ENCODE measurements at regions not wholly inside any gene's neighbourhood (a gene's known extent, or its start where the extent isn't known, plus 50 kb on each side); places are given as distances from the start of the nearest gene placed in this dataset.

DNA sequence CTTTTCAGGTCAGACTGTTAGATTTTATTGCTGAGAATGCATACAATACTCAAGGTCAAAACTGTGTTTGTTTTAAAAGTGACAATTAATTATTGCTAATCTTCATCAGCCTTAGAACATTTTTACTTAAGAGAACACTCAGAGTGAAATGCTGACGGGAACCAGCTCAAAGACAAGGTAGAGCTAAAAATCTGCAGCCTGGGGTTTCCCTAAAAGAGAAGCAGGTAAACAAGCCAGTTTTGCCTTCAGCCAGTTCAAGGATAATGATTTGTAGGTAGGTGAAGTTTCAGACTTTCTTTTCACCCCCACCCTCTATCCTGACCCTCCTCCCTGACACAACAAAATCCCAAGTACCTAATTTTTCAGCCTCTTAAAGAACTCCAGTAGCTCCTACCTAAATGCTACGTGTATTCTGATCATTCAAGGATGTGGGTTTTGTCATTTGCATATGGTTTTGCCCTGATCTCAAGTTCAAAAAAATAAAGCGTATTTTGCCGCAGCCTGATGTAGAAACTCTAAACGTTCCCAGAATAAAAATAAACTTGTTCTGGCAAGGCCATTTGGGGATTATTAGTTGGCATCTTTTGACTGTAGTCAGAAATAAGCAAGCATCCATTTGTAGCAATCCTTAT, 407.2 kb downstream of the EFNA5 start:
- DNase-seq (ENCODE audit: low spot score): no peak

DNA sequence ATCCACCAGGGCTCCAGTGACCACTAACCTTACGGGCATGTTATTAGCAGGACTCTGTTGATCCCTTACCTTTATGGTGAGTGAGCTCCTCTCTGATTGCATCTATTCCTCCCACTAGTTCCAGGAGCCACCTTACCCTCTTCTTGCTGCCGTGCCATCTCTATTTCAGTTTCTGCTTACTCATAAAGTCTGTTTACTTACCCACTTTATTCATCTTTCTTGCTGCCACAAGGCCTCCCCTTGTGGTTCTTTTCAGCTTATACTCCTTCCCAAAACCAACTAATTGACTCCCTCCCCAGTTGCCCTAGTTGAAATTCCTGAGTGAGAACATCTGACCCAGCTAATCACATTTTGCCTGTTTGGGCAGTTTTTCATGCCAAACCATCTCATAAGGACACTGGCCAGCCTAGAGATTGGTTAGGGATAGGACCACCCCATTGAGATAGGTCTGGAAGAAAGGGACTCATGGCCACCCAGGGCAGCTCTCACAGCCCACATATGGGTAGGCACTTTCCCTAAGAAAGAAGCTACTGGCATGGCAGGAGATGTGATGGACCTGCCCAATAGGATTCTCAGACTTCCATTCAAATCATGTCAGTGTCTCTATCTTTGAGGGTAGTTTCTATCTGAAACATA, 412.7 kb downstream of the EFNA5 start:
- DNase-seq (ENCODE audit: low spot score): no peak

DNA sequence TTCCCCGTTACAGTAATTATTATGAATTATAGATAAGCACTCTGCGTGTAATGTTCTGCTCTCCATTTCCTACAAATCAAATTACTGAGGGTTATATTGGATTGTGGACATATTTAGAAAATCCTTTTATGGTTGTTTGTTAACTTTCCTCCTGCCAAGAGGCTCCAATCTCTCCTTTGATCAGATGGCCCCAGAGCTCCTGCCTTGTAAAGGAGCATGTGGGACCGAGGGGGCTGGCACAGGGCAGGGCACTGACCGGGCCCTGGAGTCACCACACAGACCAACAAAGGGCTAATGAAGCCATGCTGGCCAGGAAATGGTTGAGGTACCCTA, 415.9 kb downstream of the EFNA5 start:
- no peak for DNase-seq (ENCODE audit: low spot score)

DNA sequence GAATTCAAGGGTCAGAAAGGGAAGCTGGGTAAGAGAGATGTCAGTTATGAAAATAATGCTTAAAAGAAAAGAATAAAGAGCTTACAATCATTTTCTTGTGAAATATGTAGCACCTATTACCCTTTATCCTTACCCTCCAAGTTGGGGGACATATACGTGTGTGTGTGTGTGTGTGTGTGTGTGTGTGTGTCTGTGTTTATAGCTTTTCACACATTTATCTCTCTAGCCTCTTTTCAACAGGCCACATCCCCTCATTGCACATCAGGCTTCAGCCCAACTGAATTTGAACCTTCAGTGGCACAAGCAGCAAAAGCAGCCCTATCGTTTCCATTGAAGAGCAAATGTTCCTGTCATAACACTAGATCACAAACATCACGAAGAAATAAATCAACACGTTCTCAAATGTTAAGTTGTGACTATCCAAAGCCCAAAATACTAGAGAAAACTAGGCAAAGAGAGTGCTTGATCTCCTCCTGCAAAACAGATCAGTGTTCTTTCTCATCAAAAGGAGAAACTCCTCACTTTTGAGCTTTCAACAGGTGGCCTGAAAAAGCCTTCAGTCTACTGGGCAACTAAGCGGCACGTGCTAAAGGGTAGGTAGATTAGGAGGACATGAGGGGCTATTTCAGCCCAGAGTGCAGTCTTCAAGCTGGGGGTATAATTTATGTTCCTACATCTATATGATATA, 416.4 kb downstream of the EFNA5 start:
- no peak for DNase-seq (ENCODE audit: low spot score)

DNA sequence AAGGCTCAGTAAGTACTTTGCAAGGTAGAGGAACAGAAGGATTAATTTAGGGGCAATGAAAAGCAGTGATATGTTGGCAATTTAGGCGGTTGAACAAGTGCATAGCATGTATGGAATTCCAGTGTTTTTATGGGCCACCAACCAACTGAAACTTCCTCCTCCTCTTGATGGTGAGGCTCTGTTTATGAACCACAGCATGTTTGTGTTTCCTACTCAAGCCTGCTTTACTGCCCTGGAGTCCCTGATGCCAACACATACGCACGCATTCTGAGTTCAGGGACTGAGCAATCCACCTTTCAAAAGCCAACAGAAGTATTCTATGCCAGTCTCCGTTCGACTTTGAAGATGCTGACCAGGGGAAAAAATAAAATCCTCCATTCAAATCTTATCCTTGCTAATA, 417.5 kb downstream of the EFNA5 start:
- no peak for DNase-seq (ENCODE audit: low spot score)

DNA sequence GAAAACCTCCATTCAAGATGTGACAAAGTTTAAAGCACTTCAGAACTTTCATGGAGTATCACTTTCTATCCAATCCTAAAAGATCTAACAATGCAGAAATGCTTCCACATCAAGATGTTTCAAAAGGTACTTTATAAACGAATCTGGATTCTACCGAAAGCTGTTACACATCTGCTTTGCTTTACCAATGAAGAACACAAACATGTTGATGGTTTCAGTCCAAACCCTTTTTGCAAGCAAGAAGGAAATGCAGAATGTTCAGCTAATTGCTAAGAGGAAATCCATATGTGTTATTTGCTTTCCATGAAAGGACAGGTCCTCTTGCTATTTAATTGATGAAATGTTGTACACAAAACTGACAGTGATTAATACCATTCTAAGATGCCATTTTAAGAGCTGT, 419.6 kb downstream of the EFNA5 start:
- no peak for DNase-seq (ENCODE audit: low spot score)

DNA sequence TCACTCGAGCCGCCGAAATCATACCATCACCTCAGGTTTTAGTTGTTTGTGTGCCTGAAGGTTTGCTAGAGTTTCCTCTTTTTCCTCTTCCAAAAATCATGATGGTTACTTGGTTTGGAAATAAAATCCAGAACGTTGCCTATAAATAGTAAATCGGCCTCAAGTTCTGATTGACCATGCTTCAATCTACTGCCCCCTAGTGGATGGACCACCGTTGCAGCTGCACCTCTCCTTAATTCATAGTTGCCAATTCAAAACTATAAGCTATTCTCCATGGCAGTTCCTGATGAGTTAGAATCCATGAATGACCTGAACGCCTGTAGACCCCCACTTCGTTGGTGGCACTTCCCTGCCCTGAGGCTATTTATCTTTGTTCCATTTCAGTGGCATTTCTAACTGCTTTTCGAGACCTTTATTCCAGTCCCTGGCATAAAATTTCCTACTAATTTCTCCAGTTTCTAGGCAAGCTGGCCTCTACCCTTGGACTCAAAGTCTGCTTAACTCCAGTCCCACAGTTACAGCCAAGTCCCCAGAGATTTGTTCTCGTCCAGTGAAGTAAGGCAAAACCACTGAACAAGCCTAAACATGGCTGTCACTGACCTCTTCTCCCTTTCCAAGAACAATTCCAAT, 422.6 kb downstream of the EFNA5 start:
- peak; percentile 32 for DNase-seq (ENCODE audit: low spot score)

DNA sequence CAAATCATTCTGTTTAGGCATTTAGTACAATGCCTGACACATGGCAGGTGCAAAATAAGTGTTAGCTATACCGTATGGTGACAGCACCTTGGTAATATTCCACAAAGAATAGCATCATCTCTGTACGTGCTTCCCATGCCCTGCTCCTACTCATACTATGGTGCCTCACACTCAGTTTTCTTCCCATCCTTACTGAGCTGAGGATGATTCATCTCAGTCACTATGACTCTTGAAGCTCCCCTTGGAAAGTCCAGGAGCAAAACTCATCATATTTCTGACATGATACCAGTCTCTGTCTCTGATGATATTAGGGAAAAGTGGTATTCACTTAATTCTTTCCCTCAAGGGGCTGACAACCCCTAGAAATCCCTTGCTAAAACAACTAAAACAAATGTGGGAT, 423.3 kb downstream of the EFNA5 start:
- no peak for DNase-seq (ENCODE audit: low spot score)

DNA sequence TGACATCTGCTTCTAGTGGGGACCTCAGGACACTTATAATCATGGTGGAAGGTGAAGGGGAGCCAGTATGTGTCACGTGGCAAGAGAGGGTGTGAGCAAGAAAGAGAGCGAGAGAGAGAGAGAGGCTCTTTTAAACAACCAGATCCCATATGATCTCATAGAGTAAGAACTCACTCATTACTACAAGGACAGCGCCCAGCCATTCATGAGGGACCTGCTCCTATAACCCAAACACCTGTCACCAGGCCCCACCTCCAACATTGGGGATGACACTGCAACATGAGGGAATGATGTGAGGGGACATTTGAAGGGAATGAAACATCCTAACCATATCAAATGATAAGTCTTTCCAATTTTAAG, 427.5 kb downstream of the EFNA5 start:
- DNase-seq (ENCODE audit: low spot score): no peak

DNA sequence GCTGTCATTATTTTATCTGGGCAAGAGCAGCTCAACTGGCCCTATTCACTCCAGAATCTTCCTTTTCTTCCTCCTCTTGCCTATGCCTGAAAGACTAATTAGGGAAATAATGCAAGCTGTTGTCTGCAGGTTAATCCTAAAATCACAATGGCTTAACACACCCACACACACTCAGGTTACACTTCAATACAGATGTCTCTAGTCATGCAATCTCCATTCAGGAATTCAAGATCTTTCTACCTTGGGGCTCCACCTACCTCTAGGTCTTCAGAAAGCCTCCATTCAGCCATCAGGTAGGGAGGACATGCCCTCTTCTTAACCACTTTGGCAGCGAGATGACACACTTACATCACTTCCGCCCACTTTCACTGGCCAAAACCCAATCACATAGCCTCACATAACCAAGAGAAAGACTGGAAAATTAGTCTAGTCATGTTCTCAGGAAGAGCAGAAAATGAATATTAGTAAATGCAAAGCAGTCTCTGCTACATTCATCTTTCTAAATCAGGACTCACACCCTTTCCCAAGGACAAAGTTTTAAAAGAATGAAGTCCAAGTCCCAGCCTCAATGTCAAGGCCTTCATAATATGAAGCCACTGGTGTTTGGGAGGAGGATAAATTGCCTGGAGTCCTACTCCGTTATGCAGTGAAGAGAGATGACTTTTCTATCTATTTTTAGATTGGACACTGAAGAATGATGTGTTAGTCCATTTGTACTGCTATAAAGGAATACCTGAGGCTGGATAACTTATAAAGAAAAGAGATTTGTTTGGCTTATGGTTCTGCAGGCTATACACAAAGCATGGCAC, 428.1 kb downstream of the EFNA5 start:
- no peak for DNase-seq (ENCODE audit: low spot score)

DNA sequence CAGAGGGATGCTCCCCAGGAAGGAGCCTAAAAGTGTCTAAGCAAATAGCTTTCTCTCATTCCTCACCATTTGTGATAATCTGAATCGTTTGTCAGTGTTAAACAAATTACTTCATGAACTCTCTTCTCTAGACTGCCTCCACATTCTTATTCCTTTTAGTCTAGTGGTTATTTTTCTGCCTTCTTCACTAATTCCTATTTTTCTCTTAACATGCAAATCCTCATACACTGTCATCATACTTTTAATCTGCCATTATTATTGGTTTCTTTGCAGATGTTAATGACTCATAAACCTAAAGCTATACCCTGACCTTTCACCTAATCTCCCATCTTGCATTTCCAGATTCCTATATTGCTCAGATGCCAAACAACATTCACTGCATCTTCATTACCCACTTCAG, 428.9 kb downstream of the EFNA5 start:
- DNase-seq (ENCODE audit: low spot score): no peak

DNA sequence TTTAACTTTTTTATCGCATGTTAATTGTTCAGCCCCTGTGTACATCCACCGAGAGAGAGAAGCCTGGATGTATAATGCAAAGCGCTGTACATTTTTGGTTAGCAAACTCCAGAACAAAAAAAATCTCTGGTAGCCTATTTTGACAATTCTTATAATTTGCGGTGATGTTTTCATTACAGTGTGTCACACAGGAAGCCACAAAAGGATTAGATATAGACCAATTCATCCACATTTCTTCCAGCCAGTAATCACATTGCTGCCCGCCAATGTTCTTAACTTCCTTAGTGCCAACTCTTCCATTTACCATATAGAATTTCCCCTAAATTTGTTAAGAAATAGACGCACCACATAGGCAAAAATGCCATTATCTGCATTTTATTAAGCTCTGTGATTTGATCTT, 435.6 kb downstream of the EFNA5 start:
- DNase-seq (ENCODE audit: low spot score): no peak

DNA sequence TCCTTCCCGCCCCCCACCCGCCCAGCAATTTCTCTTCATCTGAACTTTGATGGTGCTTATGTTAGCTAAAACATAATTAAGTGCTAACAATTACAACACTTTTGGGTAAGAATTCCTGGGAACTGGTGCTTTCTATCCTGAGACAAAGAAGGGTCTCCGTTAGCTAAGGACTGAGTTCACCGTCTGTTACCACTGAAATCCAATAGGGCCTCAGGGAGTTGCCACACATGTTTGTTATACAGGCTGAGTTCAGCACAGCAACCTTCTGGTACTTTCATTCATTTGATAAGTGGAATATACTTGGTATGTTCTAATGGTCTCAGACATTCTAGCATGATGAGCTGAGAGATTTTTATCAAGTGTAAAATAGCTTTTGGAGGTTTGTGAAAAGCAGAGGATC, 437.9 kb downstream of the EFNA5 start:
- no peak for DNase-seq (ENCODE audit: low spot score)

DNA sequence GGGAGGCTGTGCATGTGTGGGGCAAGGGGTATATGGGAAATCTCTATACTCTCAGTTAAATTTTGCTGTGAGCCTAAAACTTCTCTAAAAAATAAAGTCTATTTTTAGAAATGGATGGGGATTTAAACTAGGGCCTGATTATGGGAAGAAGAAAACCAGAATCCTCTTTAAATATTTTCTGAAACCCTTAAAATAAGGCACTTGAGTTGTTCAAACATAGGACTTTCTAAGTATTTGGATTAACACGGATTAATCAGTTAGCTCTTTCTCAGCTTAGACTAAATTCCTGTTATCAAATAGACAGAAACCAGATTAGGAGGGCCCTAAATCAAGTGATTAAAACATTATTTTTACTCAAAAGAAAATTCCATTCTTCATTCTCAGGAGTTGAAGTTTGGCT, 438.4 kb downstream of the EFNA5 start:
- no peak for DNase-seq (ENCODE audit: low spot score)

DNA sequence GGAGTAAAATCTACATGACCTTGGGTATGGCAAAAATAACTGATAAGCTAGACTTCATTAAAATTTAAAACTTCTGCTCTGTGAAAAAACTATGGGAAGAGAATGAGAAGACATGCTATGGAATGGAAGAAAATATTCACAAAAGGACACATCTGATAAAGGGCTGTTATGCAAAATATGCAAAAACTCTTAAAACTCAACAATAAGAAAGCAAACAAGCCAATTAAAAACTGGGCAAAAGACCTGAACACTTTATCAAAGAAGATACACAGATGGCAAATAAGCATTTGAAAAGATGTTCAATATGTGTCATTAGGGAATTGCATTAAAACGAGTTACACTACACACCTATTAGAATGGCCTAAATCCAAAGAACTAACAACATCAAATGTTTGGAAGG, 439.5 kb downstream of the EFNA5 start:
- no peak for DNase-seq (ENCODE audit: low spot score)

DNA sequence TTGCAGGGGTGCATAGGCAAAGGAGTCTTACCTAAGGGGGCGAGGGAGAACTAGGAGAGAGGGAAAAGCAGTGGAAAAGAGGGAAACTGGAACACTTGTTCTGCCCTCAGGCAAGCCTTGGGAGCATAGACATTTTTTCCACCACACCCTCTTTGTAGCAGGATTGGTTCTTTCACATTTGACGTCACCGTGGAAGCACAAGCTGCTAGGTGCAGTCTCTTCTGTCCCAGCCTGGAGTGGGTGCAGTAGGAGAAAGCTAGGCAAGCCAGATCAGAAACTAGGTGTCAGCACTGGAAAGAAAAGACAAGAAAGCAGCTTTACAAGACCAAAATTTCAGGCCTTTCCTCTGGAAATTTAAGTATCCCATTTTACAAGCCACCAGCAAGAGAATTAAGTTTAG, 440.4 kb downstream of the EFNA5 start:
- DNase-seq (ENCODE audit: low spot score): no peak

DNA sequence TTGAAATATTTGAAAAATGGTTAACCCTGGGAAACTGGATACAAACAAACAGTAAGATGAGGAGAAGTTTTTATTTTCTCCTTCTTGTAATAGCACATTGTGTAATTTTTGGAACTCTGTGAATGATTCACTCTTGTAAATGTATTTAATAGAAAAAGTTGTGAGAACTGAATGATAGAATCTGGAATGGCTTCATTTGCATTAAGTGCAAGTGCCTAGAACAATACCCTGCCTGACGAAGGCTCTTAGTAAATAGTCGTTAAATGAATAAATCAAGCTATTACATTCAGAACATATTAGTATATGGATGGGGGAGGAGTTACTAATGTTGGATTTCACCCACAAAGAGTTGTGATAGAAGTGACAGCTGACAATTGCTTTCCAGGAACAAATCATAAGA, 442.5 kb downstream of the EFNA5 start:
- DNase-seq (ENCODE audit: low spot score): no peak

DNA sequence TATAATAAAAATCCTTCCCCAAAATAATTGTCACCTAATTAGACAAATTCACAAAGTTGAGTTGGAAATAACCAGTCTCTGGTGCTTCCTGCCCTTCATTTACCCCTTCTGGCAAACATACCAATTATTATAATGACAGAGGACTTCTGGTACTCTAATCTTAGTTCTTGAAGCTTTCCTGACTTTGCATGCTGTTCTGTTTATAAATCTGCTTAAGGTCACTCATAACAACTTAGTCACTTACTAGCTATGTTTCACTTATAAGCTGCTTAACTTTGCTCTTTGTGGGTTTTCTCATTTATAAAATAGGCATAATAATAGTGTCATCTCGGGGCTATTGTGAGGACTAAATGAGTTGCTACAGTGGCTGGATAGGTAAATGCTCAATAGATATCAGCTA, 446.5 kb downstream of the EFNA5 start:
- no peak for DNase-seq (ENCODE audit: low spot score)

DNA sequence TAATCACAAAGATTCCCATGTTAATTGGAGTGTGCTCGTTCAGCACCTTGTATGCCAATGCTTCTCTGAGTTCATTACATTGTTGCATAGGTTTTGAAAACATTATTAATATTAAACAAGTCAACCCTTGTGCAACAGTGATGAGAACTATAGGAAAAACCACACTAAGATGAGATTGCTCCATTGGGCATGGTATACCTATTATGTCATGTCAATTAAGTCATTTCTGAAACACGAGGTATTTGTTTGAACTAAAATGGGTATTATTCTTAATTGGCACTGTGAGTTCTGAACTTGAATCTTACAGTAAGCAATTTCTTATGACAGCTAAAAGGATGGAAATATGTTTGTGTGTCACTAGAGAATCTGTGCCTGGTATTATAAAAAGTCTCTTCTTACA, 447.7 kb downstream of the EFNA5 start:
- no peak for DNase-seq (ENCODE audit: low spot score)

DNA sequence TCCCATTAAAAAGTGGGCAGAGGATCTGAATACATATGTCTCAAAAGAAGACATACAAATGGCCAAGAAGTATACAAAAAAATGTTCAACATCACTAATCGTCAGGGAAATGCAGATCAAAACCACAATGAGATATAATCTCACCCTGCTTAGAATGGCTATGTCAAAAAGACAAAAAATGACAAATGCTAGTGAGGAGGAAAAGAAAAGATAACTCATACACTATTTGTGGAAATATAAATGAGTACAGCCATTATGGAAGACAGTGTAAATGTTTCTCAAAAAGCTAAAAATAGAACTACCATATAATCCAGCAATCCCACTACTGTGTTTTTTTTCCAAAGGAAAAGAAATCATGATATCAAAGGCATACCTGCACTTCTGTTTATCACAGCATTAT, 450.7 kb downstream of the EFNA5 start:
- no peak for DNase-seq (ENCODE audit: low spot score)

DNA sequence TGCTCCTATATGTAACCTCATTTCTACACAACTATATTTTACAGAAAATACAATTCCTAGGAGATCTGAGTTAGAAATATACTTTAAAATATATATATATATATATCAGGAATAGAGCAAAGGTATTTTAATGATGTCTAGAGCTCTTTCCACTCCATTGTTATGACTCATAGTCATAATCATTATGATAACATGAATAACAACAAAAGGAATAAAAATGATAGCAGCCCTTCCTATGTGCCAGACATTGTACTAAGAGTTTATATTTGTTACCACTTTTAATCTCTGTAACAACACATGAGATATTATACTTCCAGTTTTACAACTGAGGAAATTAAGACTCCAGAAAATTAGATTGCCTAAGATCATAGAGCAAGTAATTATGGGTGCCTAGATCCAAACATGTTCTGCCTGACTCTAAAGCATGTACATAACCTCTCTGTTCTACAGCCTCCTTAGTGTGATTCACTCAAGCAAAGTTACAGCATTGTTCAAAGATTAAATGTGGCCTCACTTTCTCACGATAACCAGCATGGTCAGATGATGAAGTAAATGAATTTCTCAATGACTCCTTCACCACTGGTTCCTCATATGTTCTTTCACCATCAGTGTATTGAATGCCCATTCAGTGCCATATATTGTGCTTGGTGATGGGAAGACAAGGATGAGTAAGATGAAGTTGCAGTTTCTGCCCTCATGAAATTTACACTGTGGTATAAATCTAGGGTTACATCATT, 452.1 kb downstream of the EFNA5 start:
- DNase-seq (ENCODE audit: low spot score): no peak

DNA sequence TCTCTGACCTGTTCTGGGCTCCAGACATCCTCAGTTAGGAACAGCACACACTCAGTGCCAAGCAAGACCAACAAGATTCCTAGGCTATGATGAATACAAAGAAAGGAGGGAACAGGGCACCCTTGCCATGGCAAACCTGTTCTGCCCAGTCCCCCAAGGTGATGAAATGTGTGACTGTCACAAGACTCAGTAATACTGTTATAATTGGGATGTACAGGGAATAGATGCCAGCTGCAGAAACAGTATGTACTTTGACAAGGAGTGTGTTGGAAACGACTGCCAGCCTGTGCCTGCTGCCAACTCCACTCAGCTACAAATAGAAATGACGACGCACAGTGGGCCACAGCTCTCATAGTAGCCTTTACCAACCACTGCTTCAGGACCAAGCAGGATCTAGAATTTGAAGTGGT, 453.0 kb downstream of the EFNA5 start:
- no peak for DNase-seq (ENCODE audit: low spot score)

All from COLO829 (cell line).